SK-N-SH (cell line): ENCODE measurements at regions not wholly inside any gene's neighbourhood (a gene's known extent, or its start where the extent isn't known, plus 50 kb on each side); places are given as distances from the start of the nearest gene placed in this dataset.
A peak's percentile ranks its signal among the peaks of the same experiment; 100 is the strongest.

Source experiments
- CTCF ChIA-PET: fragments of 300-600, 350-600 bp; formaldehyde crosslinking; extraction: SDS; loops from one replicate; lab custom pipeline; 2021; lab: Yijun Ruan, JAX
- POLR2A ChIA-PET: fragments of 350-600 bp; sonication (Branson Sonifier 250); formaldehyde crosslinking; extraction: SDS; loops from one replicate; lab custom pipeline; 2020; ENCODE audit warnings: antibody characterized with exemption, inconsistent platforms; lab: Yijun Ruan, JAX
- DNase-seq: peaks from one replicate; pipeline ENCODE4 v3.0.0; 2012
- H2AFZ ChIP-seq: fragments of 200-600 bp; sonication (generic); 2 replicates; pipeline ENCODE4 v1.8.1; 2016; ENCODE audit warnings: antibody characterized with exemption, mild to moderate bottlenecking, low read depth
- H3F3A ChIP-seq: fragments of 200-600 bp; sonication (generic); replicated peaks from 2 replicates; pipeline ENCODE3; 2016; ENCODE audit warnings: antibody characterized with exemption, mild to moderate bottlenecking; ENCODE audit not compliant: insufficient read depth
- H3K27ac ChIP-seq, 2 experiments: fragments of 200-500 bp in 1 of 2; fragments of 200-600 bp in 1 of 2; sonication (Bioruptor generic) in 1 of 2; sonication (generic), shearing (Covaris generic) in 1 of 2; 2 replicates each; pipeline versions ENCODE4 v1.5.1 to v1.6.1; 2014 to 2016; ENCODE audit warnings: low read depth in 2 of 2, inconsistent platforms in 1 of 2, low read length in 1 of 2, mild to moderate bottlenecking in 1 of 2, mixed read lengths in 1 of 2
- H3K27me3 ChIP-seq: fragments of 200-600 bp; sonication (generic), shearing (Covaris generic); 2 replicates; pipeline ENCODE4 v1.6.1; 2016; ENCODE audit warnings: mixed run types; ENCODE audit not compliant: insufficient read depth
- H3K36me3 ChIP-seq, 2 experiments: fragments of 200-500 bp in 1 of 2; fragments of 200-600 bp in 1 of 2; sonication (Bioruptor generic) in 1 of 2; sonication (generic) in 1 of 2; replicated peaks in 1 of 2; 2 replicates each; pipeline versions ENCODE3 to v1.5.1; 2014 to 2016; ENCODE audit warnings: low read length in 1 of 2, mild to moderate bottlenecking in 1 of 2; ENCODE audit not compliant: insufficient read depth in 2 of 2, control insufficient read depth in 1 of 2
- H3K4me1 ChIP-seq, 2 experiments: fragments of 200-500 bp in 1 of 2; fragments of 200-600 bp in 1 of 2; sonication (Bioruptor generic) in 1 of 2; sonication (generic), shearing (Covaris generic) in 1 of 2; 2 replicates each; pipeline versions ENCODE4 v1.5.1 to v1.6.1; 2014 to 2016; ENCODE audit warnings: low read depth in 1 of 2, low read length in 1 of 2, mixed run types in 1 of 2; ENCODE audit not compliant: insufficient read depth in 2 of 2, control insufficient read depth in 1 of 2
- H3K4me2 ChIP-seq: fragments of 200-600 bp; sonication (generic), shearing (Covaris generic); 2 replicates; pipeline ENCODE4 v1.6.1; 2017; ENCODE audit warnings: mixed run types
- H3K4me3 ChIP-seq, 2 experiments: fragments of 200-500 bp in 1 of 2; fragments of 200-600 bp in 1 of 2; sonication (Bioruptor generic) in 1 of 2; sonication (generic), shearing (Covaris generic) in 1 of 2; 2 replicates each; pipeline versions ENCODE4 v1.5.1 to v1.8.1; 2014 to 2016; ENCODE audit warnings: low read depth in 2 of 2, inconsistent platforms in 1 of 2, low read length in 1 of 2, mild to moderate bottlenecking in 1 of 2, mixed read lengths in 1 of 2, moderate library complexity in 1 of 2
- H3K79me2 ChIP-seq: fragments of 200-600 bp; sonication (generic); 2 replicates; pipeline ENCODE4 v1.8.1; 2017; ENCODE audit warnings: mild to moderate bottlenecking; ENCODE audit not compliant: insufficient read depth
- H3K9ac ChIP-seq: fragments of 200-600 bp; sonication (generic); 2 replicates; pipeline ENCODE4 v1.6.1; 2017; ENCODE audit warnings: mixed run types
- H3K9me2 ChIP-seq: fragments of 200-600 bp; sonication (generic); 2 replicates; pipeline ENCODE4 v1.6.1; 2017; ENCODE audit warnings: mixed run types
- H3K9me3 ChIP-seq: fragments of 200-600 bp; sonication (generic); 2 replicates; pipeline ENCODE4 v1.6.1; 2017; ENCODE audit warnings: mixed run types, mild to moderate bottlenecking, moderate library complexity
- H4K20me1 ChIP-seq: fragments of 200-600 bp; sonication (generic); 2 replicates; pipeline ENCODE4 v1.6.1; 2017; ENCODE audit warnings: mild to moderate bottlenecking, mixed run types; ENCODE audit not compliant: insufficient read depth
- CHD2 ChIP-seq: fragments of 150-350 bp; IDR thresholded peaks from 2 replicates; pipeline ENCODE4 v1.6.1; 2018; ENCODE audit warnings: low read length; ENCODE audit not compliant: partially characterized antibody
- ELF1 ChIP-seq: IDR thresholded peaks from 2 replicates; pipeline ENCODE4 v1.4.0; 2012
- EP300 ChIP-seq, 2 experiments: IDR thresholded peaks; 2 replicates each; pipeline versions ENCODE4 v1.4.0 to v1.6.1; 2012; ENCODE audit warnings: borderline replicate concordance in 1 of 2, low read depth in 1 of 2, low read length in 1 of 2
- FOXJ3 ChIP-seq: sonication (generic); formaldehyde crosslinking; IDR thresholded peaks from 2 replicates; pipeline ENCODE4 v1.5.1; 2020; ENCODE audit warnings: mild to moderate bottlenecking, missing genetic modification reagents
- GATA2 ChIP-seq: sonication (generic); formaldehyde crosslinking; IDR thresholded peaks from 2 replicates; pipeline ENCODE4 v1.5.0; 2020; ENCODE audit warnings: mild to moderate bottlenecking, missing genetic modification reagents
- IRF3 ChIP-seq: fragments of 150-350 bp; IDR thresholded peaks from 2 replicates; pipeline ENCODE4 v1.6.1; 2016; ENCODE audit warnings: mild to moderate bottlenecking, low read depth, low read length
- MAX ChIP-seq: IDR thresholded peaks from 2 replicates; pipeline ENCODE4 v1.4.0; 2012; ENCODE audit warnings: low read depth
- MEF2A ChIP-seq: IDR thresholded peaks from 2 replicates; pipeline ENCODE4 v1.4.0; 2012; ENCODE audit warnings: low read depth, borderline replicate concordance
- MXI1 ChIP-seq: IDR thresholded peaks from 2 replicates; pipeline ENCODE4 v1.6.1; 2012; ENCODE audit warnings: mild to moderate bottlenecking, low read depth, low read length, improper control_type of control experiment
- NFIC ChIP-seq: IDR thresholded peaks from 2 replicates; pipeline ENCODE4 v1.4.0; 2012; ENCODE audit warnings: borderline replicate concordance
- NRF1 ChIP-seq: IDR thresholded peaks from 2 replicates; pipeline ENCODE4 v1.6.1; 2012; ENCODE audit warnings: low read depth, mild to moderate bottlenecking, low read length
- POLR2AphosphoS5 ChIP-seq: IDR thresholded peaks from 2 replicates; pipeline ENCODE4 v1.6.1; 2012; ENCODE audit warnings: low read depth, low read length
- RAD21 ChIP-seq: IDR thresholded peaks from 2 replicates; pipeline ENCODE4 v1.6.1; 2012; ENCODE audit warnings: mild to moderate bottlenecking, low read length
- RCOR1 ChIP-seq: fragments of 150-350 bp; IDR thresholded peaks from 2 replicates; pipeline ENCODE4 v1.6.1; 2017; ENCODE audit warnings: antibody characterized with exemption, low read length
- RXRA ChIP-seq: IDR thresholded peaks from 2 replicates; pipeline ENCODE4 v1.4.0; 2012; ENCODE audit warnings: low read depth, mild to moderate bottlenecking, borderline replicate concordance
- SIN3A ChIP-seq: IDR thresholded peaks from 2 replicates; pipeline ENCODE4 v1.6.1; 2012; ENCODE audit warnings: low read depth, mild to moderate bottlenecking, low read length, moderate library complexity, borderline replicate concordance
- SMC3 ChIP-seq: IDR thresholded peaks from 2 replicates; pipeline ENCODE4 v1.6.1; 2012; ENCODE audit warnings: low read depth, low read length, improper control_type of control experiment
- TCF12 ChIP-seq: IDR thresholded peaks from 2 replicates; pipeline ENCODE4 v1.4.0; 2012
- YY1 ChIP-seq: IDR thresholded peaks from 2 replicates; pipeline ENCODE4 v1.4.0; 2012; ENCODE audit warnings: low read depth, mild to moderate bottlenecking
- WGBS: methylation state at CpG from one replicate; pipeline ENCODE4 v1.1.6; 2017; ENCODE audit warnings: low lambda C conversion rate; 5-methylcytosine and 5-hydroxymethylcytosine counted together
- TF ChIP-seq, protein P1 (sequence below): fragments of 150-350 bp; IDR thresholded peaks from 2 replicates; pipeline ENCODE4 v1.6.1; 2017; ENCODE audit warnings: antibody characterized with exemption, low read length, low read depth, borderline replicate concordance

- Histone ChIP-seq H2AFZ (no peak overlapping the region), H3K9ac (no peak overlapping the region), H3K36me3 (no peaks in the 10 kb centered on the region), H3F3A (no peaks in the 10 kb centered on the region), H3K4me3 (no peak overlapping the region), H3K27ac (peak overlapping the region in 1 of 2 experiments; percentile 93; a peak in 2 of 4 replicates), H3K9me2 (no peaks in the 10 kb centered on the region), H4K20me1 (no peaks in the 10 kb centered on the region), H3K27me3 (0 out of 2 replicates have a peak, but pooled peaks cover 8% of the 10 kb centered on the region), H3K9me3 (no peaks in the 10 kb centered on the region), H3K4me1 (peaks cover 2 to 16% of the 10 kb centered on the region in 2 experiments; a peak in 3 of 4 replicates), H3K79me2 (no peaks in the 10 kb centered on the region), H3K4me2 (no peak overlapping the region)
- CTCF ChIA-PET, result interaction anchor here (0.8 to 3.4 kb wide), 7 partner anchors 11 to 864 kb away, joined by 3 to 30 read pairs (median 8); no protein-coding TSS in a partner anchor
- WGBS, result 2% methylated on average over 2 of the region's 2 CpGs
- DNase-seq, result peak; percentile 56
- POLR2A ChIA-PET, result interaction anchor here (0.5 kb wide), 1 partner anchor 845 kb away, joined by 3 read pairs; no protein-coding TSS in a partner anchor
- TF ChIP-seq GATA2 (CRISPR knock-in tag), result peak; percentile 90
- TF ChIP-seq CHD2, result peak; percentile 83
- peak; percentile 90 for TF ChIP-seq RCOR1
- no peak for TF ChIP-seq SMC3
- 0 out of 2 replicates have a peak, but pooled peaks have one; percentile 2 for TF ChIP-seq RAD21
- peak in 1 of 2 experiments; percentile 95; a peak in 2 of 4 replicates for TF ChIP-seq EP300 (IDR thresholded peaks at IDR 0.05; ENCODE audit: borderline replicate concordance in 1 of 2, low read depth in 1 of 2, low read length in 1 of 2)
- no peak for TF ChIP-seq POLR2AphosphoS5
- TF ChIP-seq TCF12, result peak; percentile 61
- TF ChIP-seq FOXJ3 (CRISPR knock-in tag), result peak; percentile 50; the same call in 1 of the 2 replicates
- TF ChIP-seq MAX, result no peak
These were observed 138.8 kb upstream of the UBASH3B start for GRCh38 chr11:122516686-122517085.

- Histone ChIP-seq H3K36me3 (no peaks in the 10 kb centered on the region), H3K4me1 (peaks cover 0 to 15% of the 10 kb centered on the region in 2 experiments; a peak in 3 of 4 replicates), H3K27me3 (peaks cover 15% of the 10 kb centered on the region; the same call in 1 of the 2 replicates), H3K9ac (no peak overlapping the region), H2AFZ (no peak overlapping the region), H3K79me2 (no peaks in the 10 kb centered on the region), H3K4me2 (no peak overlapping the region), H3K4me3 (no peak overlapping the region), H3K9me2 (no peaks in the 10 kb centered on the region), H4K20me1 (no peaks in the 10 kb centered on the region), H3F3A (no peaks in the 10 kb centered on the region), H3K27ac (no peak overlapping the region), H3K9me3 (no peaks in the 10 kb centered on the region)
- ChIA-PET CTCF (interaction anchor here (2.8 to 3.4 kb wide), 2 partner anchors 9 to 858 kb away, joined by 11 to 30 read pairs; no protein-coding TSS in a partner anchor), POLR2A (no interaction called here)
- 63% methylated on average over 2 of the region's 2 CpGs for WGBS
- TF ChIP-seq IRF3 (no peak), EP300 (IDR thresholded peaks at IDR 0.05; ENCODE audit: borderline replicate concordance in 1 of 2, low read depth in 1 of 2, low read length in 1 of 2) (no peak), GATA2 (CRISPR knock-in tag) (no peak), MXI1 (no peak), MAX (no peak), RXRA (no peak), SIN3A (no peak), TCF12 (no peak), YY1 (no peak), MEF2A (no peak), ELF1 (no peak), NRF1 (no peak), RCOR1 (no peak), NFIC (no peak), RAD21 (no peak), SMC3 (no peak)
- TF ChIP-seq, protein P1, sequence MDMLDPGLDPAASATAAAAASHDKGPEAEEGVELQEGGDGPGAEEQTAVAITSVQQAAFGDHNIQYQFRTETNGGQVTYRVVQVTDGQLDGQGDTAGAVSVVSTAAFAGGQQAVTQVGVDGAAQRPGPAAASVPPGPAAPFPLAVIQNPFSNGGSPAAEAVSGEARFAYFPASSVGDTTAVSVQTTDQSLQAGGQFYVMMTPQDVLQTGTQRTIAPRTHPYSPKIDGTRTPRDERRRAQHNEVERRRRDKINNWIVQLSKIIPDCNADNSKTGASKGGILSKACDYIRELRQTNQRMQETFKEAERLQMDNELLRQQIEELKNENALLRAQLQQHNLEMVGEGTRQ, result no peak
- no peak for DNase-seq
These were observed 141.5 kb upstream of the UBASH3B start for GRCh38 chr11:122513997-122514396.
